Embryonic facial prominence (tissue), 1 donor: ENCODE measurements at regions not wholly inside any gene's neighbourhood (a gene's known extent, or its start where the extent isn't known, plus 50 kb on each side); places are given as distances from the start of the nearest gene placed in this dataset.
"Not testable (repeated sequence)": the region's sequence is repeated elsewhere in the genome, so short reads cannot be mapped to it uniquely, and the experiment has no call there.

ENCODE experiments used
- DNase-seq: peaks from one replicate; pipeline ENCODE4 v3.0.0-alpha.2; 2016; ENCODE audit errors: extremely low spot score

- no peak for DNase-seq
Observed at GRCh38 chr2:160726046-160726445, 232.4 kb upstream of the RBMS1 start.

DNA sequence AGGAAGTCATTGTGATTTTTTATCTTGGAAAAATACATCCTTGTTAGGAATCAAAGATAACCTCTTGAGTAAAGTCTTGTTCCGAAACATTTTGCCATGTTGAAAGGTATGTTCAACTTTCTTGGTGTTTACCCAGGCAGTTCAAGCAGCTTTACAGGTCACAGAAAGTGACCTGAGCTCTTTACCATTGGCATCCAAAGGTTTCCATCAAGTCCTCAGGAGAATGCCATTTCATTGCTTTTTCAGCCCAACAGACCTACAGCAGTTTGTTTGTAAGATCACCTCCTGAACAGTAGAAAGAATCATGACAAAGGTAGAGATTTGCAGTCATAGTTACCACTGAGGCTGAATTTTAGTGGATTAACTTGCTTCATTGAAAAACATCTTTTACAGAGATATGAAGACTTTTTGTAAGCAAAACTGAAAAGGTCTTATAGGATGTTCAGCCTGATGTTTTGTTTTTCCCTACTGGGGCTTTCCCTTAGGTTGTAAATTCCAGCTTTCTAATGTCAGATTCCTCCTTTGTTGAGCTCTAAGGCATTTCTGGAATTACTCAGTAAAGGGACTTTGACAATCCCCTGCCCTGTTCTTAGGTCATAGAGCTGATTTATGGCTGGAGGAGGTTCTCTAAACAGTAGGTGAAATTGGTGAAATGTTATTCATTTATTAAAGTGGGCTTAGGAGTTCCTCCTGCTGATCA, 236.8 kb upstream of the RBMS1 start:
- DNase-seq: no peak

DNA sequence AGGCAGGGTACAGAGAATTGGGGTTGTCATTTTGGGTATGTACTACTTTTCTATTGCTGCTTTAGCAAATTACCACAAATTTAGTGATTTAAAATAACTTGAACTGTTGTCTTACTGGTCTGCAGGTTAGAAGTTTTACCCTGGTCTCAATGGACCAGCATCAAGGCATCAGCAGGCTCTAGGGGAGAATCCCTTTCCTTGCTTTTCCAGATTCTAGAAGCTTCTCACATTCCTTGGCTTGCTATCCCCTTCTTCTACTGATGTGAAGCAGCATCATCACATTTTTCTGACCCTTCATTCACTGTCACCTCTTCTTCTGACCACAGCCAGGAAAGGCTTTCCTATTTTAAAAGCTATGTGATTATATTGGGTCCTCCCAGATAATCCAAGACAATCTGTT, 237.8 kb upstream of the RBMS1 start:
- no peak for DNase-seq

DNA sequence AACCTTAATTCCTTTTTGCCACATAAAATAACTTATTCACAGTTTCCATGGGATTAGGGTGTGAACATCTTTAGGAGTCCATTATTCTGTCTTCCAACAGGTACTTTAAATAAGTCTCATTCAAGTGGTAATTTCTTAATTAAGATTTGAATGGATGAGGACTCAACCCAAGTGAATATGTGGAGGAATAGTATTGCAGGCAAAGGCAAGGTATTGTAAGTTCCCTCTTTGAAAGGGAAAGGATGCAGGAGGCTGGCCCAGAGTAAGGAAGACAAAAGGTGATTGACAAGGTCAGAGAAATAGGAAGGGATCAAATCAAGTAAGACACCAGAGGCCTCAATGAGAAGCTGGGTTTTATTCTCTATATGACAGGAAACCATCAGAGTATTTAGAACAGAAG, 238.2 kb upstream of the RBMS1 start:
- DNase-seq: no peak

DNA sequence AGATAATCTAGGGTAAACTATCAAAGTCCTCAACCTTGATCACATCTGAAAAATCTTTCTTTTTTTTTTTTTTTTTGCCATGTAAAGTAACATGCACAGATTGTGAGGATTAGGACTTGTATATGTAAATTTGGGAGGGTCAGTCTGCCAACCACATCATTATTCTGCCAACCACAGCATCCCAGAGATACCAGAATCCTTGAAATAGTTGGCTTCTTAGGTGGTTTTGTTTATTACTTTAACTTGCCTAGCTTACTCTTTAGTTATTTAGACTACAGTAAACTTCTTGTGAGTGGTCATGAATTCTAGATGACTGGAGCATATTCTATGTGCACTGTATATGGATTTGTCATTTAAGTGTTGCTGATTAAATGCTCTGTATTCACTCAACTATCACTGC, 242.1 kb upstream of the RBMS1 start:
- DNase-seq: no peak

GRCh38 chr2:160736148-160737028, 242.8 kb upstream of the RBMS1 start:
- DNase-seq: no peak

DNA sequence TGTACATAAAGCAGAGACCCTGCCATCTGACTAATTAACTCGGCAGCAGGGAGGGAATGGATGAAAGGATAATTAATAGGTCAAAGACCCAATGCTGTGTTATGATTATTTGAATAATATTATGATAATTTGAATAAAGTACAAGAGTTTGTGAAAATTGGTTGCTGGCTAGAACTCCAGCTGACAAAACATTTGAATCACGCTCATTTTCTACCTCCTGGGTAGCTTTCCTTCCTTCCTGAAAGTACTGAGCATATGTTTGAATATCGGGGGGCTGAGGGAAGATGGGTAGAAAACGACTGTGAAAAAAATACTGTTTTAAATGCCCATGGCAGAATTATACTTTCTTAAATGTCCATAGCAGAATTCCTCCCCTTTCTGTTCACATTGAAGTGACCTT, 243.6 kb upstream of the RBMS1 start:
- no peak for DNase-seq

GRCh38 chr2:160741271-160741670, 247.7 kb upstream of the RBMS1 start:
- DNase-seq: no peak

- DNase-seq: no peak
Observed at GRCh38 chr2:160741815-160742214, 248.2 kb upstream of the RBMS1 start.

- DNase-seq: no peak
Observed at GRCh38 chr2:160742667-160743066, 249.1 kb upstream of the RBMS1 start.

GRCh38 chr2:160747501-160748170, 254.0 kb upstream of the RBMS1 start:
- DNase-seq: no peak

DNA sequence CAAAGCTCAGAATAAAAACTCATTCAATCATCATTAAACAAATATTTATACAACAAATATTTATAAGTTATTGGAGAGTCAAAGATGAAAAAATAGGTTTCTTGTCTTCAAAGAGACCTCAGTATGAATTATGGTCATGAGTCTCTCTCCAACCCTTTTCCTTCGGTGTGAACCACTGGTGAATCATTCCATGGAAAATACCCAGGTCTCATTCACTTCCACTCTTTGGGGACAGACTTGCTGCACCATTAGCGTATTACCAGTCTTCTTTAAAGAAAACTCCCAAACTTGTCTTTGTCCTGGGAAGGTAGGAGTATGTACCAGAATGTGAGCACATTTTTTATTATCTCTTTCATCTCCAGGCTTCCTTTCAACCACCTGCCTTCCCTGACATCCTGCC, 257.4 kb upstream of the RBMS1 start:
- no peak for DNase-seq

- no peak for DNase-seq
Observed at GRCh38 chr2:160752475-160753330, 259.1 kb upstream of the RBMS1 start.

DNA sequence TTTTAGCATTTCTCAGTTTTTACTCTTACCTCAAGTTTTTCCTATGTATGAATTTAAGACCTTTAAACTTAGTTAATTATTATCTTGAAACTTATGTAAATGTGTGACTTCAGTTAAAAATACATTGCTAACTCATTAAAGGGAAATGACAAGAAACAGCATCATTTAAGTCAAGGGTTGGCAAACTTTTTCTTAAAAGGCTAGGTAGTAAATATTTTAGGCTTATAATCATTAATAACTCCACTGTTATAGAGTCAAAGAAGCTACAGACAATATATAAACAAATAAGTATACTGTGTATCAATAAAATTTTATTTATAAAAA, 259.7 kb upstream of the RBMS1 start:
- no peak for DNase-seq

- DNase-seq: no peak
Observed at GRCh38 chr2:160753960-160754359, 260.4 kb upstream of the RBMS1 start.

DNA sequence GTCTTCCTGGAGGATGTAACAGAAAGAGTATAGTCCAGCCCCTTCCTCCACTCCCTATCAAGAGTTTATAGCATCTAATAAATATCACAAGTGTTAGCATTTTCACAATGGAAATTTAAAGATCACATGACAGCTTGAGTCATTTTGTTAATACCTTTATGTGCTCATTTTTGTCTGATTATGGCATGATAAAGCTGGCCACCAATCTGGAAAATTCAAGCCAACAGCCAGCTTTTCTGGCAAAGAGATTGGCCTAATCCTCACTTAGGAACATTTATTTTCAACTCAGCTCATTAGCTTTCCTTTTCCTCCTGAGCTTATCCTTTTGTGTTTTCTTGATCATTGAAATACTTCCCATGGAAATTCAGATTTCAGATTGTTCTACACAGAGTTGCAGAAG, 262.9 kb upstream of the RBMS1 start:
- DNase-seq: no peak

GRCh38 chr2:160762493-160763128, 269.0 kb upstream of the RBMS1 start:
- DNase-seq: not testable (repeated sequence)

GRCh38 chr2:160783474-160783873, 289.9 kb upstream of the RBMS1 start:
- no peak for DNase-seq

DNA sequence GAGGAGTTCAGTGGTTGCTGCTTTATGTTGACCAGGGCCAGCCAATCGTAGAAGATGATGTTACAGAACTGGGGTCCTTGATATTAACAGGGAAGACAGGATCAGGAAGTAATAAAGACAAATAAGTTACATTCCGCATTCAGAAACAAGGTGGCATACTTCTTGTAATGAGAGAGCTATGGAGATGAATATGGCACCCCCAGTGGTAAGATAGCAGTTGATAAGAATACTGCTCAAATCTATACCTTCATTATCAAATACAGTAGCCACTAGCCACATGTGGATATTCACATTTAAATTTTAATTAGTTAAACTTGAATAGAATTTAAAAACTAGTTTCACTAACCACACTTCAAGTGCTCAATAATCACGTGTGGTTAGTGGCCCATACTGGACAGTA, 290.4 kb upstream of the RBMS1 start:
- DNase-seq: no peak

DNA sequence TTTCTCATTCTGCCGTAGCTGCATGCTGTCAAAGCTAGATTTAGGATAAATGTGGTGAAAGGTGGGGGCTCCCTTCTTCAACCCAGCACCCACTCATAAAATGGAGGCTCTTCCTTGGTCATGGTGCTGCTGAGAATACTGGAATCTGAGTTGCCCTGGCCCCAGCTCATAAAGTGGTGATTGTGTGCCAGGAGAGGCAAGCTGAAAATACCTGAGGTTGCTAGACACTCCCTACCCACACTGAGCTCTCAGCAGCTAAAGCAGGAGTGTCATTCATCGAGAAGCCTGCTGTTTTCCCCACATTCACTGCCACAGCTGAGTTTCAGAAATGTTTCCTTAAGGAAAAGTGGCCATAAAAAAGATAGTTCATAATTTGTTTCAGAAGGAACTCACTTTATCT, 297.1 kb upstream of the RBMS1 start:
- DNase-seq: no peak

- no peak for DNase-seq
Observed at GRCh38 chr2:160791884-160792283, 298.3 kb upstream of the RBMS1 start.
